Stimulated activated effector memory CD8-positive, alpha-beta T cell treated with anti-CD3 and anti-CD28 coated beads, Interleukin-12 subunit alpha, Interleukin-12 subunit beta, amount 100 ng/mL, for 72 hours (primary cell): ENCODE measurements at regions not wholly inside any gene's neighbourhood (a gene's known extent, or its start where the extent isn't known, plus 50 kb on each side); places are given as distances from the start of the nearest gene placed in this dataset.

Source experiments
- ATAC-seq: fragments of 150-1000 bp; cut with Tn5 transposase; 2 replicates; pipeline ENCODE4 v1.10.0; 2021
- DNase-seq, 2 donors: peaks; one replicate each; pipeline ENCODE4 v3.0.0; 2021 to 2022; ENCODE audit warnings: low spot score in 2 of 2
- H3K27ac Mint-ChIP-seq: one replicate; pipeline ENCODE4 v1.8.0; 2022; ENCODE audit warnings: mild to moderate bottlenecking, mixed read lengths
- H3K36me3 Mint-ChIP-seq: one replicate; pipeline ENCODE4 v1.8.0; 2022; ENCODE audit warnings: mild to moderate bottlenecking, mixed read lengths
- H3K4me1 Mint-ChIP-seq: one replicate; pipeline ENCODE4 v1.8.0; 2022; ENCODE audit warnings: mixed read lengths
- H3K4me3 Mint-ChIP-seq: one replicate; pipeline ENCODE4 v1.8.0; 2022; ENCODE audit warnings: mild to moderate bottlenecking, mixed read lengths
- H3K9me3 Mint-ChIP-seq: one replicate; pipeline ENCODE4 v1.8.0; 2022; ENCODE audit warnings: mixed read lengths

- ATAC-seq (no peak), DNase-seq (peak in 1 of 2 donors; percentile 30)
- H3K27ac Mint-ChIP-seq, result no peak overlapping the region
Measured at GRCh38 chr2:240249423-240250149, 109.1 kb upstream of the OTOS start.

GRCh38 chr2:240250150-240250984 lies 109.9 kb upstream of the OTOS start:
- no peak overlapping the region for H3K27ac Mint-ChIP-seq
- no peaks in the 10 kb centered on the region for H3K9me3 Mint-ChIP-seq
- no peak overlapping the region for H3K4me3 Mint-ChIP-seq

More at GRCh38 chr2:240249423-240250149, 109.1 kb upstream of the OTOS start:
- Mint-ChIP-seq H3K4me3 (no peak overlapping the region), H3K9me3 (no peaks in the 10 kb centered on the region), H3K4me1 (no peaks in the 10 kb centered on the region), H3K36me3 (no peaks in the 10 kb centered on the region)

GRCh38 chr2:240250985-240251847 lies 110.8 kb upstream of the OTOS start:
- ATAC-seq (peak; percentile 45), DNase-seq (no peak)

More at GRCh38 chr2:240250150-240250984, 109.9 kb upstream of the OTOS start:
- no peaks in the 10 kb centered on the region for H3K36me3 Mint-ChIP-seq
- ATAC-seq, result no peak
- peak in 1 of 2 donors; percentile 42 for DNase-seq
- H3K4me1 Mint-ChIP-seq, result no peaks in the 10 kb centered on the region

GRCh38 chr2:240251848-240252190 lies 111.4 kb upstream of the OTOS start:
- H3K4me1 Mint-ChIP-seq, result no peaks in the 10 kb centered on the region
- no peak overlapping the region for H3K4me3 Mint-ChIP-seq
- ATAC-seq, result no peak
- DNase-seq, result no peak
- no peak overlapping the region for H3K27ac Mint-ChIP-seq
- H3K36me3 Mint-ChIP-seq, result no peaks in the 10 kb centered on the region
- H3K9me3 Mint-ChIP-seq, result no peaks in the 10 kb centered on the region

More at GRCh38 chr2:240250985-240251847, 110.8 kb upstream of the OTOS start:
- Mint-ChIP-seq H3K4me1 (no peaks in the 10 kb centered on the region), H3K27ac (no peak overlapping the region), H3K36me3 (no peaks in the 10 kb centered on the region), H3K4me3 (no peak overlapping the region), H3K9me3 (no peaks in the 10 kb centered on the region)

GRCh38 chr2:240252191-240252871 lies 111.9 kb upstream of the OTOS start:
- Mint-ChIP-seq H3K36me3 (no peaks in the 10 kb centered on the region), H3K4me1 (no peaks in the 10 kb centered on the region), H3K27ac (no peak overlapping the region), H3K4me3 (no peak overlapping the region), H3K9me3 (no peaks in the 10 kb centered on the region)
- no peak for DNase-seq
- no peak for ATAC-seq

GRCh38 chr2:240252872-240253511 lies 112.5 kb upstream of the OTOS start:
- no peak for ATAC-seq
- Mint-ChIP-seq H3K9me3 (no peaks in the 10 kb centered on the region), H3K27ac (no peak overlapping the region)

GRCh38 chr2:240253583-240254145 lies 113.2 kb upstream of the OTOS start:
- ATAC-seq (no peak), DNase-seq (no peak)
- Mint-ChIP-seq H3K4me1 (no peaks in the 10 kb centered on the region), H3K4me3 (no peak overlapping the region), H3K36me3 (no peaks in the 10 kb centered on the region), H3K27ac (no peak overlapping the region), H3K9me3 (no peaks in the 10 kb centered on the region)

More at GRCh38 chr2:240252872-240253511, 112.5 kb upstream of the OTOS start:
- H3K4me1 Mint-ChIP-seq, result no peaks in the 10 kb centered on the region
- no peak for DNase-seq
- no peaks in the 10 kb centered on the region for H3K36me3 Mint-ChIP-seq
- H3K4me3 Mint-ChIP-seq, result no peak overlapping the region

GRCh38 chr2:240254337-240255164 lies 114.1 kb upstream of the OTOS start:
- no peaks in the 10 kb centered on the region for H3K4me1 Mint-ChIP-seq
- DNase-seq (no peak), ATAC-seq (no peak)
- H3K9me3 Mint-ChIP-seq, result no peaks in the 10 kb centered on the region
- no peak overlapping the region for H3K4me3 Mint-ChIP-seq
- no peaks in the 10 kb centered on the region for H3K36me3 Mint-ChIP-seq
- no peak overlapping the region for H3K27ac Mint-ChIP-seq

- DNase-seq (no peak), ATAC-seq (no peak)
- Mint-ChIP-seq H3K4me3 (no peak overlapping the region), H3K36me3 (no peaks in the 10 kb centered on the region), H3K9me3 (no peaks in the 10 kb centered on the region), H3K4me1 (no peaks in the 10 kb centered on the region), H3K27ac (no peak overlapping the region)
Measured at GRCh38 chr2:240255165-240255491, 114.7 kb upstream of the OTOS start.

- ATAC-seq, result no peak
- no peaks in the 10 kb centered on the region for H3K36me3 Mint-ChIP-seq
- no peak overlapping the region for H3K27ac Mint-ChIP-seq
- peak in 1 of 2 donors; percentile 42 for DNase-seq
- no peak overlapping the region for H3K4me3 Mint-ChIP-seq
- H3K9me3 Mint-ChIP-seq, result no peaks in the 10 kb centered on the region
- no peaks in the 10 kb centered on the region for H3K4me1 Mint-ChIP-seq
Measured at GRCh38 chr2:240255811-240256703, 115.6 kb upstream of the OTOS start.

- no peak for ATAC-seq
- no peak overlapping the region for H3K4me3 Mint-ChIP-seq
- no peak overlapping the region for H3K27ac Mint-ChIP-seq
Measured at GRCh38 chr2:240256704-240257637, 116.5 kb upstream of the OTOS start.

GRCh38 chr2:240257940-240258580 lies 117.6 kb upstream of the OTOS start:
- H3K9me3 Mint-ChIP-seq, result peaks cover 8% of the 10 kb centered on the region
- H3K4me1 Mint-ChIP-seq, result no peaks in the 10 kb centered on the region
- DNase-seq (no peak), ATAC-seq (no peak)
- no peaks in the 10 kb centered on the region for H3K36me3 Mint-ChIP-seq
- H3K4me3 Mint-ChIP-seq, result no peak overlapping the region
- H3K27ac Mint-ChIP-seq, result no peak overlapping the region

More at GRCh38 chr2:240256704-240257637, 116.5 kb upstream of the OTOS start:
- H3K4me1 Mint-ChIP-seq, result no peaks in the 10 kb centered on the region
- peaks cover 3% of the 10 kb centered on the region for H3K9me3 Mint-ChIP-seq
- no peak for DNase-seq
- no peaks in the 10 kb centered on the region for H3K36me3 Mint-ChIP-seq
